Stimulated activated CD4-positive, alpha-beta T cell treated with anti-CD3 and anti-CD28 coated beads, Interleukin-2, amount 100 ng/mL, for 24 hours (primary cell): ENCODE measurements at regions not wholly inside any gene's neighbourhood (a gene's known extent, or its start where the extent isn't known, plus 50 kb on each side); places are given as distances from the start of the nearest gene placed in this dataset.

Source experiments
- DNase-seq, 2 donors: peaks; one replicate each; pipeline ENCODE4 v3.0.0-alpha.2; 2020

DNA sequence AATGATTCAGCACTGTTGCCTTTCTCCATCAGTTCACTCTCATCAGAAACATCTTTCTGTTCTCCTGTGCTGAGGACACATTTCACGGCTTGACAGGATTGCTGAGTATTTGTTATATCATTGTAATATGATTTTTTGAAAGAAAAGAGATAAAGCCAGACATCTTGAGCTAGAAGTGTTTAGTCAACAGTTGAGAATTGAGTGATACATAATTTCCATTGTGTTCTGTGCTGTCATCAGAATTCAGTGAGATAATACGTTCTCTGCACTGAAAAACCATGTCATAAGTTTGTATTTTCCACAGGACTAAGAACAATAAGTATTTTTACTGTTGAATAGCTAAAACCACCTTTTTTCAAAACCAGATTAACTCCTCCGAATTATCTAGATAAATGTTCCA is 50.2 kb upstream of the GPRIN3 start:
- no peak for DNase-seq
